Stimulated activated memory B cell treated with anti-CD40 and anti-IgM and Interleukin-4, amounts not matched to agents 10 μg/mL and 1 μg/mL and 100 μg/mL, for 72 hours (primary cell): ENCODE measurements at regions not wholly inside any gene's neighbourhood (a gene's known extent, or its start where the extent isn't known, plus 50 kb on each side); places are given as distances from the start of the nearest gene placed in this dataset.

Source experiments
- ATAC-seq: fragments of 150-1000 bp; cut with Tn5 transposase; 2 replicates; pipeline ENCODE4 v1.10.0; 2021
- H3K27ac Mint-ChIP-seq: one replicate; pipeline ENCODE4 v1.8.0; 2022; ENCODE audit warnings: mild to moderate bottlenecking, mixed read lengths
- H3K27me3 Mint-ChIP-seq: one replicate; pipeline ENCODE4 v1.8.0; 2022; ENCODE audit warnings: mixed read lengths
- H3K36me3 Mint-ChIP-seq: one replicate; pipeline ENCODE4 v1.8.0; 2022; ENCODE audit warnings: mixed read lengths
- H3K4me1 Mint-ChIP-seq: one replicate; pipeline ENCODE4 v1.8.0; 2022; ENCODE audit warnings: mixed read lengths
- H3K4me3 Mint-ChIP-seq: one replicate; pipeline ENCODE4 v1.8.0; 2022; ENCODE audit warnings: mild to moderate bottlenecking, moderate library complexity, mixed read lengths
- H3K9me3 Mint-ChIP-seq: one replicate; pipeline ENCODE4 v1.8.0; 2022; ENCODE audit warnings: mixed read lengths

GRCh38 chr2:223230352-223230751, 178.4 kb downstream of the KCNE4 start:
- H3K36me3 Mint-ChIP-seq, result no peaks in the 10 kb centered on the region
- H3K27ac Mint-ChIP-seq, result no peak overlapping the region
- H3K4me3 Mint-ChIP-seq, result no peak overlapping the region
- no peaks in the 10 kb centered on the region for H3K27me3 Mint-ChIP-seq
- no peak for ATAC-seq
- H3K4me1 Mint-ChIP-seq, result no peaks in the 10 kb centered on the region
- peaks cover 1% of the 10 kb centered on the region for H3K9me3 Mint-ChIP-seq

- Mint-ChIP-seq H3K27ac (no peak overlapping the region), H3K27me3 (no peaks in the 10 kb centered on the region), H3K4me1 (no peaks in the 10 kb centered on the region), H3K4me3 (no peak overlapping the region), H3K36me3 (no peaks in the 10 kb centered on the region), H3K9me3 (peaks cover 6% of the 10 kb centered on the region)
- no peak for ATAC-seq
These were observed 180.3 kb downstream of the KCNE4 start for GRCh38 chr2:223232285-223232684.

GRCh38 chr2:223232896-223233295, 180.9 kb downstream of the KCNE4 start:
- no peaks in the 10 kb centered on the region for H3K27me3 Mint-ChIP-seq
- no peak for ATAC-seq
- no peak overlapping the region for H3K4me3 Mint-ChIP-seq

DNA sequence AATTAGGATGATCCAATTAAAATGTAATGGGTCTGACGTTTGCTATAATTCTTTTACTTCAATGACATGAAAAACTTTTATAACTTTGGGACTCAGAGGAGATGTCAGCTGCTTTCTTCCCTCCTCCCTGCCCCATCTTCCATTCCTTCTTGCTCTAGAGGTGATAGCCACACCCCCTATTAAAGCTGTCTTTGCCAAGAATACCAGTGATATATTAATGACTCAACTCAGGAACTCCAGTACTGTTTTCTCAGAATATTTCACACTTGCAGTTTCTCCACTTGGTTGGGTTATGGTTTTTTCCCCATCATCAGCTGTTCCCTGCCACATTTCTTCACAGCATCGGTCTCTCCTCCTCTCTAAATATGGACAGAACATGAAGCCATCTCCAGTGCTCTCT, 184.0 kb downstream of the KCNE4 start:
- Mint-ChIP-seq H3K9me3 (peaks cover 6% of the 10 kb centered on the region), H3K4me1 (no peaks in the 10 kb centered on the region), H3K27ac (no peak overlapping the region), H3K36me3 (no peaks in the 10 kb centered on the region), H3K4me3 (no peak overlapping the region), H3K27me3 (no peaks in the 10 kb centered on the region)
- ATAC-seq, result no peak

More at GRCh38 chr2:223232896-223233295, 180.9 kb downstream of the KCNE4 start:
- no peak overlapping the region for H3K27ac Mint-ChIP-seq
- no peaks in the 10 kb centered on the region for H3K36me3 Mint-ChIP-seq
- H3K4me1 Mint-ChIP-seq, result no peaks in the 10 kb centered on the region
- H3K9me3 Mint-ChIP-seq, result peaks cover 6% of the 10 kb centered on the region

GRCh38 chr2:223238301-223238700, 186.3 kb downstream of the KCNE4 start:
- no peaks in the 10 kb centered on the region for H3K27me3 Mint-ChIP-seq
- no peak overlapping the region for H3K4me3 Mint-ChIP-seq
- H3K9me3 Mint-ChIP-seq, result peaks cover 6% of the 10 kb centered on the region
- H3K36me3 Mint-ChIP-seq, result no peaks in the 10 kb centered on the region
- no peak for ATAC-seq
- no peaks in the 10 kb centered on the region for H3K4me1 Mint-ChIP-seq
- H3K27ac Mint-ChIP-seq, result no peak overlapping the region

GRCh38 chr2:223243233-223243632, 191.2 kb downstream of the KCNE4 start:
- Mint-ChIP-seq H3K36me3 (no peaks in the 10 kb centered on the region), H3K9me3 (no peaks in the 10 kb centered on the region), H3K4me3 (no peak overlapping the region), H3K27ac (no peak overlapping the region), H3K4me1 (no peaks in the 10 kb centered on the region), H3K27me3 (no peaks in the 10 kb centered on the region)
- no peak for ATAC-seq

- no peaks in the 10 kb centered on the region for H3K27me3 Mint-ChIP-seq
These were observed 195.1 kb downstream of the KCNE4 start for GRCh38 chr2:223247136-223247535.

GRCh38 chr2:223251656-223252229, 199.8 kb downstream of the KCNE4 start:
- H3K27me3 Mint-ChIP-seq, result no peaks in the 10 kb centered on the region
- no peaks in the 10 kb centered on the region for H3K4me1 Mint-ChIP-seq
- H3K9me3 Mint-ChIP-seq, result peaks cover 9% of the 10 kb centered on the region
- no peaks in the 10 kb centered on the region for H3K36me3 Mint-ChIP-seq
- no peak overlapping the region for H3K27ac Mint-ChIP-seq
- H3K4me3 Mint-ChIP-seq, result no peak overlapping the region
- no peak for ATAC-seq

More at GRCh38 chr2:223247136-223247535, 195.1 kb downstream of the KCNE4 start:
- Mint-ChIP-seq H3K4me1 (no peaks in the 10 kb centered on the region), H3K27ac (no peak overlapping the region), H3K36me3 (no peaks in the 10 kb centered on the region), H3K4me3 (no peak overlapping the region), H3K9me3 (peaks cover 2% of the 10 kb centered on the region)
- no peak for ATAC-seq

DNA sequence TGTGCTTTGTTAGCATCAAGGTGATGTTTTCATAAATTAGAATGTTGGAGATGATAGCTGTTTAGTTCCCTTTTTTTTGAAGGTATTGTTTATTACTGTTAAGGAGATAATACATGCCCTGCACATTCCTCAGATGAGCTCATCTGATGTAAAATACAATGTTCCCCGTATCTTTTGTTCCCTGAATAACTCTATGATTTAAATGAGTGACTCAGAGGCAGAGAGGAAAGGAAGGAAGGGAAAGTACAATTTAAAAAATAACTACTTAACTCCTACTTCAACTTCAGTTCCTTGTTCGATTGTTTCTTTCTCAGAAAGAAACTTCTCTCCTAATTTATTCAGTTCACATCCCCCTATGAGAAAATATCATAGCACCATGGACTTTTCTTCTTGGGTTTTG, 208.7 kb downstream of the KCNE4 start:
- no peak overlapping the region for H3K4me3 Mint-ChIP-seq
- no peaks in the 10 kb centered on the region for H3K27me3 Mint-ChIP-seq
- no peaks in the 10 kb centered on the region for H3K4me1 Mint-ChIP-seq
- no peaks in the 10 kb centered on the region for H3K36me3 Mint-ChIP-seq
- peaks cover 18% of the 10 kb centered on the region for H3K9me3 Mint-ChIP-seq
- no peak for ATAC-seq
- no peak overlapping the region for H3K27ac Mint-ChIP-seq

DNA sequence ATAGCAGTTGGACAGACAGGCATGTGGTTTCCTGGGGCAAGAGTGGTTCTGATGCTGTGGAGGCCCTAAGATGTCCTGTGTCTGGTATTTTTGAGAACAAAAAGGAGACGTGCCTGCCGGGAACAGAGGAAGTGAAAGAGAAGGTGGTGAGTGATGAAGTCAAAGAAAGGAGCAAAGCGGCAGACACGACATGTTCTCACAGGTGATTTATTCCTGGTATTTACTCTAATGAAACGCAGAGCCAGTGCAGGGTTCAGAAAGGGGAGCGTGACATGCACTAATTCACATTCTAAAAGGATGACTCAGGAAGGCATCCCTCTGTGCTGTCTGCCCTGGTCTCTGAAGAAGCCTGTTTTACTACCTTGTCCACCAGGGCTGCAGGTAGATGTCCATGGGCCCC, 211.0 kb downstream of the KCNE4 start:
- Mint-ChIP-seq H3K27ac (no peak overlapping the region), H3K27me3 (no peaks in the 10 kb centered on the region), H3K36me3 (no peaks in the 10 kb centered on the region), H3K9me3 (peaks cover 2% of the 10 kb centered on the region), H3K4me1 (no peaks in the 10 kb centered on the region), H3K4me3 (no peak overlapping the region)
- ATAC-seq, result no peak

DNA sequence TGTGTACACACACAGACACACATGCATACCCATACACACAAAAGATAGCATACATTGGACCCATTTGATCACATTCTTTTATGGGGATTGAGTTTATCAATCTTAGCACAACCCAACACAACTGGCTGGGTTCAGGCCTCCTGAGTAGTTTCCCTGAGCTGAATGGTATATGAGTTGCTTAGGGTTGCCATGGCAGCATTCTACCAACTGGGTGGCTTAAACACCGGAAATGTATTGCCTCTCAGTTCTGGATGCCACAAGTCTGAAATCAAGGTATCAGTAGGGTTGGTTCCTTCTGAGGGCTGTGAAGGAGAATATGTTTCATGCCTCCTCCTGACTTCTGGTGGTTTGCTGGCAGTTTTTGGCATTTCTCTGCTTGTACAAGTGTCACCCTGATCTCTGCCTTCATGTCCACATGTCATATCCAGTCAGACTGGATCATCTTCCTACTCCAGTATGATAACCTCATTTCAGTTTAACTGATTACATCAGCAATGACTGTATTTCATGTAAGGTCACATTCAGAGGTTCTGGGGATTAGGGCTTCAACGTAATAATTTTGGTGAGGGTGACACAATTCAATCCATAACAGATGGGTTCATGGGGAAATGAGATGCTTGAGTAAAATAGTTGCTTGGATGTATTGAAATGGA, 212.7 kb downstream of the KCNE4 start:
- Mint-ChIP-seq H3K27ac (no peak overlapping the region), H3K9me3 (no peaks in the 10 kb centered on the region), H3K4me1 (no peaks in the 10 kb centered on the region), H3K4me3 (no peak overlapping the region), H3K36me3 (no peaks in the 10 kb centered on the region), H3K27me3 (no peaks in the 10 kb centered on the region)
- ATAC-seq, result no peak

GRCh38 chr2:223267160-223267951, 215.4 kb downstream of the KCNE4 start:
- Mint-ChIP-seq H3K36me3 (no peaks in the 10 kb centered on the region), H3K4me3 (no peak overlapping the region), H3K4me1 (no peaks in the 10 kb centered on the region), H3K27ac (no peak overlapping the region), H3K9me3 (no peaks in the 10 kb centered on the region), H3K27me3 (no peaks in the 10 kb centered on the region)
- no peak for ATAC-seq

DNA sequence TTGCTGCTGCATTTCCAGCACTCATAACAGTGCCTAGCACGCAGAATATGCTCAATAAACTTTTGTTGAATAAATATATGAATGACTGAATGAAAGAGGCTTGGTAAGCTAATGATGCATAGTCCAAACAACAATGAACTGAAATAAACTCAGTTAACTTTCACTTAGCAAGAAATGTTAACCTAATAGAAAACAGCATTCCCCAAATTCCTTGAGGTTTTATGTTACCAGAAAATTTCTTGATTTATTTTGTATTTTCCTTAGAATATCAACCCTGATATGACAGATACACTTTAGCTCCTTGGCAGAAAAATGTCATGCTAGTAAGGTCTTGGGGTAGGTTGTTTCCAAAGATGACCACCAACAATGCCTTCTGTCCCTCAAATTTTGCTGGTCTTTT, 217.4 kb downstream of the KCNE4 start:
- H3K4me3 Mint-ChIP-seq, result no peak overlapping the region
- no peaks in the 10 kb centered on the region for H3K27me3 Mint-ChIP-seq
- H3K4me1 Mint-ChIP-seq, result no peaks in the 10 kb centered on the region
- no peak for ATAC-seq
- no peaks in the 10 kb centered on the region for H3K9me3 Mint-ChIP-seq
- no peaks in the 10 kb centered on the region for H3K36me3 Mint-ChIP-seq
- no peak overlapping the region for H3K27ac Mint-ChIP-seq

- no peaks in the 10 kb centered on the region for H3K4me1 Mint-ChIP-seq
- no peak overlapping the region for H3K27ac Mint-ChIP-seq
- no peak overlapping the region for H3K4me3 Mint-ChIP-seq
- H3K9me3 Mint-ChIP-seq, result no peaks in the 10 kb centered on the region
- H3K36me3 Mint-ChIP-seq, result no peaks in the 10 kb centered on the region
- ATAC-seq, result no peak
- no peaks in the 10 kb centered on the region for H3K27me3 Mint-ChIP-seq
These were observed 218.6 kb downstream of the KCNE4 start for GRCh38 chr2:223270548-223270947.

DNA sequence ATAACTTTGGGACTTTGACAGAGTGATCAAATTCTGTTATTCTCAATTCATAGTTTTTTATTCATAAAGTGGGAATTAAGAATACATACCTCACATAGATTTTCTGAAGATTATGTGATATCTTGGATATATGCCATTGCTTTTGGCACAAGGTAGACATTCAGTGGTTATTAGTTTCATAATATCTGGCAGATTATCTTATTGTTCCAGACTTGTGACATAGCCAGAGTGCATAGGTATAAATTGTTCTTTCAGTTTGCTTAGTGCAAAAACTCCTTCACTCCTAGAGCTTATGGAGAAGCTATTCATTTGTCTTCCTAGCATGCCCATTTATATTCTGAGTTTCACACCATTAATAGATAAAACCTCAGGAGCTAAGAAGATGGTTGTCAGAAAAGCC, 222.0 kb downstream of the KCNE4 start:
- Mint-ChIP-seq H3K27me3 (no peaks in the 10 kb centered on the region), H3K4me1 (no peaks in the 10 kb centered on the region), H3K36me3 (no peaks in the 10 kb centered on the region), H3K4me3 (no peak overlapping the region), H3K9me3 (no peaks in the 10 kb centered on the region), H3K27ac (no peak overlapping the region)
- no peak for ATAC-seq

- H3K27ac Mint-ChIP-seq, result no peak overlapping the region
- no peaks in the 10 kb centered on the region for H3K27me3 Mint-ChIP-seq
These were observed 230.2 kb downstream of the KCNE4 start for GRCh38 chr2:223282221-223282620.

More at GRCh38 chr2:223282221-223282620, 230.2 kb downstream of the KCNE4 start:
- Mint-ChIP-seq H3K9me3 (no peaks in the 10 kb centered on the region), H3K4me3 (no peak overlapping the region), H3K36me3 (no peaks in the 10 kb centered on the region), H3K4me1 (no peaks in the 10 kb centered on the region)
- ATAC-seq, result no peak
